Nephron progenitor cell (in vitro differentiated cells): ENCODE measurements at regions not wholly inside any gene's neighbourhood (a gene's known extent, or its start where the extent isn't known, plus 50 kb on each side); places are given as distances from the start of the nearest gene placed in this dataset.
A peak's percentile ranks its signal among the peaks of the same experiment; 100 is the strongest.

ENCODE experiments used
- DNase-seq: peaks from one replicate; pipeline ENCODE4 v3.0.0; 2021
- H3K27ac Mint-ChIP-seq: 2 replicates; pipeline ENCODE4 v1.8.0; 2021; ENCODE audit warnings: mild to moderate bottlenecking, moderate library complexity, mixed read lengths
- H3K27me3 Mint-ChIP-seq: 2 replicates; pipeline ENCODE4 v1.8.0; 2021; ENCODE audit warnings: mild to moderate bottlenecking, low read depth, mixed read lengths; ENCODE audit not compliant: poor library complexity
- H3K36me3 Mint-ChIP-seq: 2 replicates; pipeline ENCODE4 v1.8.0; 2021; ENCODE audit warnings: low read depth, mixed read lengths
- H3K4me1 Mint-ChIP-seq: 2 replicates; pipeline ENCODE4 v1.8.0; 2021; ENCODE audit warnings: mixed read lengths
- H3K4me3 Mint-ChIP-seq: 2 replicates; pipeline ENCODE4 v1.8.0; 2021; ENCODE audit warnings: mild to moderate bottlenecking, moderate library complexity, mixed read lengths
- H3K9me3 Mint-ChIP-seq: 2 replicates; pipeline ENCODE4 v1.8.0; 2021; ENCODE audit warnings: mild to moderate bottlenecking, moderate library complexity, mixed read lengths
- TF ChIP-seq, protein P1 (sequence below): fragments of 200-600 bp; sonication (generic); IDR thresholded peaks from 2 replicates; pipeline ENCODE4 v1.5.0; 2021; ENCODE audit warnings: antibody characterized with exemption

DNA sequence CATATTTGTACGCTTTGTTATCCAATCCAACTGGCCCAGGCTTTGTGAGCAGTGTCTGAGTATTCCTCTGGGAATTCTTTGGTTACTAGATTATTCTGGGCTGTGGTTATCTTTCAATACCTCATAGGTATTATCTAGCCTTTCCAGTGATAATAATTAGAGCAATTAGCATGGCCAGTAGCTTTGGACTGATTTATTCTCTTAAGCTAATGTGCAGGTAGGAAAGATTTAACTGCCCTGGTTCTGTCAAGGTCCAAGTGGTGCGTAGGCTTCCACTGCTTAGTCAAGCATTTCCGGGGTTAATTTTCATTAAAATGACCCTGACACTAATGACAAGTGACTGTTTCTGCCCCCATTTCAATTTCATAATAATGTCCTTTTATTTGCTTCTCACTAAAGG is 54.2 kb upstream of the PMFBP1 start:
- H3K27me3 Mint-ChIP-seq, result peaks cover 11% of the 10 kb centered on the region
- no peak for DNase-seq
- peaks cover 33% of the 10 kb centered on the region for H3K4me1 Mint-ChIP-seq
- peaks cover 4% of the 10 kb centered on the region for H3K36me3 Mint-ChIP-seq
- no peak overlapping the region for H3K4me3 Mint-ChIP-seq
- H3K27ac Mint-ChIP-seq, result no peak overlapping the region
- TF ChIP-seq, protein P1, sequence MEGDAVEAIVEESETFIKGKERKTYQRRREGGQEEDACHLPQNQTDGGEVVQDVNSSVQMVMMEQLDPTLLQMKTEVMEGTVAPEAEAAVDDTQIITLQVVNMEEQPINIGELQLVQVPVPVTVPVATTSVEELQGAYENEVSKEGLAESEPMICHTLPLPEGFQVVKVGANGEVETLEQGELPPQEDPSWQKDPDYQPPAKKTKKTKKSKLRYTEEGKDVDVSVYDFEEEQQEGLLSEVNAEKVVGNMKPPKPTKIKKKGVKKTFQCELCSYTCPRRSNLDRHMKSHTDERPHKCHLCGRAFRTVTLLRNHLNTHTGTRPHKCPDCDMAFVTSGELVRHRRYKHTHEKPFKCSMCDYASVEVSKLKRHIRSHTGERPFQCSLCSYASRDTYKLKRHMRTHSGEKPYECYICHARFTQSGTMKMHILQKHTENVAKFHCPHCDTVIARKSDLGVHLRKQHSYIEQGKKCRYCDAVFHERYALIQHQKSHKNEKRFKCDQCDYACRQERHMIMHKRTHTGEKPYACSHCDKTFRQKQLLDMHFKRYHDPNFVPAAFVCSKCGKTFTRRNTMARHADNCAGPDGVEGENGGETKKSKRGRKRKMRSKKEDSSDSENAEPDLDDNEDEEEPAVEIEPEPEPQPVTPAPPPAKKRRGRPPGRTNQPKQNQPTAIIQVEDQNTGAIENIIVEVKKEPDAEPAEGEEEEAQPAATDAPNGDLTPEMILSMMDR, result no peak
- H3K9me3 Mint-ChIP-seq, result peaks cover 3% of the 10 kb centered on the region

GRCh38 chr16:72224260-72224768 is 52.4 kb upstream of the PMFBP1 start:
- peaks cover 4% of the 10 kb centered on the region for H3K36me3 Mint-ChIP-seq
- DNase-seq, result no peak
- no peaks in the 10 kb centered on the region for H3K9me3 Mint-ChIP-seq
- peak overlapping the region; percentile 31 for H3K27ac Mint-ChIP-seq
- no peak overlapping the region for H3K4me3 Mint-ChIP-seq
- H3K4me1 Mint-ChIP-seq, result peaks cover 43% of the 10 kb centered on the region
- TF ChIP-seq, protein P1, result no peak
- peaks cover 11% of the 10 kb centered on the region for H3K27me3 Mint-ChIP-seq

DNA sequence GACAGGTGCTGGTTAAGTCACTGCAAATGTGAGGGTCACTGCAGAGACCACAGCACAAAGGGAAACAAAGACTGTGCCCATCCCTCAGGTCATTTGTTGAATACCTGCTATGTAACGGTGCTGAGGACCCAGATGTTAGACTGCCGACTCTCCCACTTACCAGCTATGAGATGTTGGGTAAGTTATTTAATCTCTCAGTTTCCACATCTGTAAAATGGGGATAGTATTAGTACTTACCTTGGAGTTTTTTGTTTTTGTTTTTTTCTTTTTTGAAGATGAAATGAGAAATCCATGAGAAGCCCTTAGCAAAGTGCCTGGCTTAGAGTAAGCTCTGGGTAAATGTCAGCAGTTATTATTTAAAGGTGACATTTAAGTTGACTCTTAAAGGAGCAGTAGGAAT is 50.5 kb upstream of the PMFBP1 start:
- H3K27me3 Mint-ChIP-seq, result peaks cover 11% of the 10 kb centered on the region
- TF ChIP-seq, protein P1, result no peak
- no peak for DNase-seq
- no peaks in the 10 kb centered on the region for H3K9me3 Mint-ChIP-seq
- H3K36me3 Mint-ChIP-seq, result peaks cover 4% of the 10 kb centered on the region
- H3K4me1 Mint-ChIP-seq, result peaks cover 43% of the 10 kb centered on the region
- no peak overlapping the region for H3K4me3 Mint-ChIP-seq
- H3K27ac Mint-ChIP-seq, result no peak overlapping the region
